Neural progenitor cell (in vitro differentiated cells): ENCODE measurements at regions not wholly inside any gene's neighbourhood (a gene's known extent, or its start where the extent isn't known, plus 50 kb on each side); places are given as distances from the start of the nearest gene placed in this dataset.

ENCODE experiments used
- DNase-seq: peaks from one replicate; pipeline ENCODE4 v3.0.0-alpha.2; 2016; ENCODE audit warnings: low spot score
- H2AFZ ChIP-seq: fragments of 200-600 bp; sonication (generic); replicated peaks from 2 replicates; pipeline ENCODE4 v1.6.1; 2016; ENCODE audit warnings: antibody characterized with exemption
- H3F3A ChIP-seq: fragments of 200-600 bp; sonication (generic); 2 replicates; pipeline ENCODE4 v1.6.1; 2016; ENCODE audit warnings: antibody characterized with exemption, low read depth
- H3K27ac ChIP-seq: fragments of 200-600 bp; sonication (generic); 2 replicates; pipeline ENCODE4 v1.5.1; 2016; ENCODE audit warnings: mild to moderate bottlenecking
- H3K27me3 ChIP-seq: fragments of 200-600 bp; sonication (generic); 2 replicates; pipeline ENCODE4 v1.6.1; 2016; ENCODE audit warnings: mild to moderate bottlenecking, moderate library complexity
- H3K36me3 ChIP-seq: fragments of 200-600 bp; sonication (generic); 2 replicates; pipeline ENCODE4 v1.5.1; 2016
- H3K4me1 ChIP-seq: fragments of 200-600 bp; sonication (generic); 2 replicates; pipeline ENCODE4 v1.6.1; 2016; ENCODE audit warnings: mixed run types
- H3K4me2 ChIP-seq: fragments of 200-600 bp; sonication (generic); 2 replicates; pipeline ENCODE4 v1.6.1; 2016
- H3K4me3 ChIP-seq: fragments of 200-600 bp; sonication (generic); 2 replicates; pipeline ENCODE4 v1.5.1; 2016
- H3K79me2 ChIP-seq: fragments of 200-600 bp; sonication (generic); 2 replicates; pipeline ENCODE4 v1.6.1; 2016; ENCODE audit warnings: low read depth
- H3K9ac ChIP-seq: fragments of 200-600 bp; sonication (generic); 2 replicates; pipeline ENCODE4 v1.6.1; 2016
- H3K9me3 ChIP-seq: fragments of 200-600 bp; sonication (generic); 2 replicates; pipeline ENCODE4 v1.5.1; 2016; ENCODE audit warnings: low read depth
- H4K20me1 ChIP-seq: fragments of 200-600 bp; sonication (generic); 2 replicates; pipeline ENCODE4 v1.6.1; 2016; ENCODE audit warnings: low read depth
- H3K27ac Mint-ChIP-seq: 3 replicates; pipeline ENCODE4 v1.8.0; 2021; ENCODE audit warnings: mixed read lengths
- H3K27me3 Mint-ChIP-seq: 2 replicates; pipeline ENCODE4 v1.8.0; 2022; ENCODE audit warnings: low read depth, mild to moderate bottlenecking, inconsistent platforms, moderate library complexity, mixed read lengths; ENCODE audit not compliant: insufficient read depth
- H3K36me3 Mint-ChIP-seq: 3 replicates; pipeline ENCODE4 v1.8.0; 2021; ENCODE audit warnings: mixed read lengths
- H3K4me1 Mint-ChIP-seq: 3 replicates; pipeline ENCODE4 v1.8.0; 2021; ENCODE audit warnings: mixed read lengths
- H3K4me3 Mint-ChIP-seq: 3 replicates; pipeline ENCODE4 v1.8.0; 2021; ENCODE audit warnings: mild to moderate bottlenecking, moderate library complexity, mixed read lengths
- H3K9me3 Mint-ChIP-seq: 3 replicates; pipeline ENCODE4 v1.8.0; 2020; ENCODE audit warnings: mixed read lengths
- EZH2 ChIP-seq: fragments of 200-600 bp; sonication (generic); IDR thresholded peaks from 2 replicates; pipeline ENCODE4 v1.6.1; 2017; ENCODE audit warnings: antibody characterized with exemption, mild to moderate bottlenecking, moderate library complexity
- EZH2phosphoT487 ChIP-seq: fragments of 200-600 bp; sonication (generic); IDR thresholded peaks from 2 replicates; pipeline ENCODE4 v1.6.1; 2017; ENCODE audit warnings: antibody characterized with exemption
- TF ChIP-seq, protein P1 (sequence below): fragments of 200-600 bp; sonication (generic); IDR thresholded peaks from 2 replicates; pipeline ENCODE4 v1.5.1; 2017; ENCODE audit warnings: antibody characterized with exemption, mild to moderate bottlenecking

DNA sequence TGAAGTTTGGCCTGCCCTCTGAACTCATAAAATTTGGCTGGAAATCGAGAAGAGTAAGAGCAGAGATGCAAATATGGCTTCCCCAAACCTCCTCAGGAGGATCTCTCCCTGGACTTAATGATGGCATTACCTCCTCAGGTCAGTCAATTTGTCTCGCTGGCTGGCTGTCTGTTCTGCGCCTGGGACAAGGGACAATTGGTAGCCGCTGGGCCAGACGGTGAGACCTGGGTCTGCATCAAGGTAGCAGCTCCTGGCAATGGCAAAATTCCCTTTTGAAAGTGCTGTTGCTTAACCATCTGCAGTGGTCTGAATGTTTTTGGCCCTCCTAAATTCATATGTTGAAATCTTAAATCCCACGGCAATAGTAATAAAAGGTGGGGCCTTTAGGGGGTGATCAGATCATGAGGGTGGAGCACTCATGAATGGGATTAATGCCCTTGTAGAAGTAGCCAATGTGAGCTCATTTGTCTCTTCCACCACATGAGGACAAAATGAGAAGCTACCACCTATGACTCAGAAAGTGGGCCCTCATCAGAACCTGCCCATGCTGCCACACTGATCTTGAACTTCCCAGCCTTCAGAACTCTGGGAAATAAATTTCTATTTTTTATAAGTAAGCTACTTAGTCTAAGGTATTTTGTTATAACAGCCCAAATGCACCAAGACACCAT is 439.3 kb upstream of the KLF4 start:
- no peaks in the 10 kb centered on the region for H3K4me1 Mint-ChIP-seq
- H3K9me3 ChIP-seq, result no peaks in the 10 kb centered on the region
- no peak overlapping the region for H3K9ac ChIP-seq
- H3F3A ChIP-seq, result no peaks in the 10 kb centered on the region
- H3K9me3 Mint-ChIP-seq, result no peaks in the 10 kb centered on the region
- H4K20me1 ChIP-seq, result no peaks in the 10 kb centered on the region
- no peaks in the 10 kb centered on the region for H3K79me2 ChIP-seq
- no peak overlapping the region for H3K27ac Mint-ChIP-seq
- no peaks in the 10 kb centered on the region for H3K27me3 Mint-ChIP-seq
- H3K27ac ChIP-seq, result no peak overlapping the region
- peaks cover 7% of the 10 kb centered on the region for H3K4me1 ChIP-seq
- no peak overlapping the region for H3K4me3 ChIP-seq
- no peak overlapping the region for H3K4me2 ChIP-seq
- no peaks in the 10 kb centered on the region for H3K36me3 ChIP-seq
- H3K36me3 Mint-ChIP-seq, result no peaks in the 10 kb centered on the region
- DNase-seq, result no peak
- TF ChIP-seq, protein P1, sequence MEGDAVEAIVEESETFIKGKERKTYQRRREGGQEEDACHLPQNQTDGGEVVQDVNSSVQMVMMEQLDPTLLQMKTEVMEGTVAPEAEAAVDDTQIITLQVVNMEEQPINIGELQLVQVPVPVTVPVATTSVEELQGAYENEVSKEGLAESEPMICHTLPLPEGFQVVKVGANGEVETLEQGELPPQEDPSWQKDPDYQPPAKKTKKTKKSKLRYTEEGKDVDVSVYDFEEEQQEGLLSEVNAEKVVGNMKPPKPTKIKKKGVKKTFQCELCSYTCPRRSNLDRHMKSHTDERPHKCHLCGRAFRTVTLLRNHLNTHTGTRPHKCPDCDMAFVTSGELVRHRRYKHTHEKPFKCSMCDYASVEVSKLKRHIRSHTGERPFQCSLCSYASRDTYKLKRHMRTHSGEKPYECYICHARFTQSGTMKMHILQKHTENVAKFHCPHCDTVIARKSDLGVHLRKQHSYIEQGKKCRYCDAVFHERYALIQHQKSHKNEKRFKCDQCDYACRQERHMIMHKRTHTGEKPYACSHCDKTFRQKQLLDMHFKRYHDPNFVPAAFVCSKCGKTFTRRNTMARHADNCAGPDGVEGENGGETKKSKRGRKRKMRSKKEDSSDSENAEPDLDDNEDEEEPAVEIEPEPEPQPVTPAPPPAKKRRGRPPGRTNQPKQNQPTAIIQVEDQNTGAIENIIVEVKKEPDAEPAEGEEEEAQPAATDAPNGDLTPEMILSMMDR, result no peak
- no peak for TF ChIP-seq EZH2
- TF ChIP-seq EZH2phosphoT487, result no peak
- no peak overlapping the region for H2AFZ ChIP-seq
- H3K4me3 Mint-ChIP-seq, result no peak overlapping the region
- no peaks in the 10 kb centered on the region for H3K27me3 ChIP-seq

DNA sequence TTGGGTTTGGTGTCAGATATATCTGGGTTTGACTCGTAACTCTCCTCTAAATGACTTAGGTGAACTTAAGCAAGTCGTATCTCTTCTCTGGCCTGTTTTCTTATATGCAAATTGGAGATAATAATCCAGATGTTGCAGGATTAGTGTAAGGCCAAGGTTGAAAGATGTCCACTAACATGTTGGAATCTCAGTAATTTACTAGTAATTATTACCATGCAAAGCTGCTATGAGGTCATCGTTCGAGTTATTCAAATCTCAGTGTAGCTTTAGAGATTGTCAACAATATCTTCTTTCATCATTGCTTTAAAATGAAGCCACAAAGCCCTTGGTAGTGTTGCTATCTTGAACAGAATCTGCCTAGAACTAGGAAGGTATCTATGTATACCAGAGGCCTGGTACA is 437.7 kb upstream of the KLF4 start:
- no peaks in the 10 kb centered on the region for H3F3A ChIP-seq
- no peaks in the 10 kb centered on the region for H3K4me1 Mint-ChIP-seq
- no peak overlapping the region for H3K9ac ChIP-seq
- H3K27ac Mint-ChIP-seq, result no peak overlapping the region
- H3K9me3 ChIP-seq, result no peaks in the 10 kb centered on the region
- H3K27me3 Mint-ChIP-seq, result no peaks in the 10 kb centered on the region
- no peaks in the 10 kb centered on the region for H3K36me3 Mint-ChIP-seq
- H3K36me3 ChIP-seq, result no peaks in the 10 kb centered on the region
- H3K4me2 ChIP-seq, result no peak overlapping the region
- H3K27ac ChIP-seq, result no peak overlapping the region
- H3K4me3 ChIP-seq, result no peak overlapping the region
- no peaks in the 10 kb centered on the region for H3K79me2 ChIP-seq
- no peaks in the 10 kb centered on the region for H3K27me3 ChIP-seq
- no peak overlapping the region for H2AFZ ChIP-seq
- no peaks in the 10 kb centered on the region for H3K9me3 Mint-ChIP-seq
- no peak overlapping the region for H3K4me3 Mint-ChIP-seq
- DNase-seq, result no peak
- no peaks in the 10 kb centered on the region for H3K4me1 ChIP-seq
- no peaks in the 10 kb centered on the region for H4K20me1 ChIP-seq
- TF ChIP-seq, protein P1, result no peak
- no peak for TF ChIP-seq EZH2
- no peak for TF ChIP-seq EZH2phosphoT487

DNA sequence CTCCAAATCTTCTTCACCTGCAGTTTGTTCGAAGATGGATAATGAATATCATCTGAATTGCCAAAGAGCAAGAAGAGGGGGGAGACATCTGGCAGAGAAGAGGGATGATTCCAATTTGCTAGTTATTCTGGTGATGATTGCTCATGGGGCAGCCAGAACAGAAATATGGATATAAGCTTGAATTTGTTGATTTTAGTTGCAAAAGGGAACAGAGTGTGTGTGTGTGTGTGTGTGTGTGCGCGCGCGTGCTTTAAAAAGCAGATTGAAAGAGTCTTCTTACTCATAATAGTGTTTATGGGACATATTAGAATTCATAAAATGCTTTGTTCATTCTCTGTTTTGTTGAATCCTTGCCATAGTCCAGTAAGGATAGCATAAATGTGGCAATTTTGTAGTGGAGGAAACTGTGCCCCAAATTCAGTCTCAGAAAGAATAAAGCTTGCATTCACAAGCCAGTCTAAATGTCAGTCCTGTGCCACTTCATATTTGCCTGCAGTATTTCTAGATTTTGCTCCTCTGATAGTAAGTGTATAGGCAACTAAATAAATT is 436.3 kb upstream of the KLF4 start:
- Histone ChIP-seq H3K4me2 (no peak overlapping the region), H3K9me3 (no peaks in the 10 kb centered on the region), H3K79me2 (no peaks in the 10 kb centered on the region), H3K36me3 (no peaks in the 10 kb centered on the region), H3K4me1 (no peaks in the 10 kb centered on the region), H3K4me3 (no peak overlapping the region), H4K20me1 (no peaks in the 10 kb centered on the region), H3K27ac (no peak overlapping the region), H3K27me3 (no peaks in the 10 kb centered on the region), H2AFZ (no peak overlapping the region), H3K9ac (no peak overlapping the region), H3F3A (no peaks in the 10 kb centered on the region)
- Mint-ChIP-seq H3K4me3 (no peak overlapping the region), H3K27ac (no peak overlapping the region), H3K9me3 (no peaks in the 10 kb centered on the region), H3K36me3 (no peaks in the 10 kb centered on the region), H3K4me1 (no peaks in the 10 kb centered on the region), H3K27me3 (no peaks in the 10 kb centered on the region)
- no peak for DNase-seq
- TF ChIP-seq EZH2, result no peak
- TF ChIP-seq EZH2phosphoT487, result no peak
- TF ChIP-seq, protein P1, result no peak
